HepG2 (cell line): ENCODE measurements at regions not wholly inside any gene's neighbourhood (a gene's known extent, or its start where the extent isn't known, plus 50 kb on each side); places are given as distances from the start of the nearest gene placed in this dataset.

Experiments
- ATAC-seq: fragments of 200-7000 bp; cut with Tn5 transposase; 3 replicates; pipeline ENCODE4 v1.9.1; 2020; ENCODE audit warnings: mild to moderate bottlenecking, moderate library complexity
- BruUV-seq: library from RNA; stranded (reverse); fragments of 400-500 nt; replicated peaks from 2 replicates; lab custom pipeline; 2021; lab: Mats Ljungman, UMichigan
- CTCF ChIA-PET: fragments of 300-600 bp; formaldehyde crosslinking; extraction: SDS; loops from one replicate; lab custom pipeline; 2021; ENCODE audit warnings: low total read pairs, inconsistent platforms, low intra/inter-chr PET ratio; lab: Yijun Ruan, JAX
- POLR2A ChIA-PET: fragments of 350-600 bp; sonication (Branson Sonifier 250); formaldehyde crosslinking; loops from one replicate; lab custom pipeline; 2020; ENCODE audit warnings: antibody characterized with exemption, inconsistent platforms; lab: Yijun Ruan, JAX
- DNase-seq: peaks from one replicate; pipeline ENCODE4 v3.0.0-alpha.2; 2015; ENCODE audit warnings: low spot score
- FAIRE-seq: peaks from 3 replicates; lab custom pipeline; 2011; peaks lifted over from hg19 to GRCh38; lab: Jason Lieb, UNC
- H2AFZ ChIP-seq: one replicate; pipeline ENCODE4 v1.6.1; 2011; ENCODE audit warnings: low read length, inconsistent platforms
- H3K27ac ChIP-seq: fragments of 300-600 bp; 3 replicates; pipeline ENCODE4 v1.8.0; 2011; ENCODE audit warnings: mixed run types, mild to moderate bottlenecking, mixed read lengths, low read length, inconsistent platforms; ENCODE audit not compliant: insufficient read depth; ENCODE audit errors: extremely low read length
- H3K27me3 ChIP-seq, 2 experiments: fragments of 200-600 bp in 1 of 2; 2 replicates in 1 of 2; 3 replicates in 1 of 2; pipeline versions ENCODE4 v1.6.0 to v1.8.0; 2011; ENCODE audit warnings: low read length in 2 of 2, mild to moderate bottlenecking in 2 of 2, moderate library complexity in 2 of 2, inconsistent platforms in 1 of 2; ENCODE audit not compliant: insufficient read depth in 2 of 2, control insufficient read depth in 1 of 2
- H3K36me3 ChIP-seq, 2 experiments: fragments of 200-600 bp in 1 of 2; replicated peaks in 1 of 2; 2 replicates in 1 of 2; 3 replicates in 1 of 2; pipeline versions ENCODE4 v1.5.1 to v1.8.0; 2011; ENCODE audit warnings: low read length in 2 of 2, inconsistent platforms in 1 of 2; ENCODE audit not compliant: insufficient read depth in 2 of 2, control insufficient read depth in 1 of 2
- H3K4me1 ChIP-seq: 2 replicates; pipeline ENCODE4 v1.5.1; 2012; ENCODE audit warnings: low read length, inconsistent platforms; ENCODE audit not compliant: insufficient read depth
- H3K4me2 ChIP-seq: 2 replicates; pipeline ENCODE4 v1.6.0; 2011; ENCODE audit warnings: low read depth, low read length, inconsistent platforms
- H3K4me3 ChIP-seq, 3 experiments: fragments of 200-600 bp in 1 of 3; sonication (generic), shearing (Covaris generic) in 1 of 3; replicated peaks in 1 of 3; 2 replicates each; pipeline ENCODE4 v1.5.1; 2011 to 2016; ENCODE audit warnings: low read length in 3 of 3, inconsistent platforms in 2 of 3, low read depth in 2 of 3, mild to moderate bottlenecking in 2 of 3, control low read depth in 1 of 3, mixed read lengths in 1 of 3; ENCODE audit not compliant: insufficient read depth in 1 of 3
- H3K79me2 ChIP-seq: one replicate; pipeline ENCODE4 v1.6.1; 2011; ENCODE audit warnings: low read length, inconsistent platforms; ENCODE audit not compliant: insufficient read depth
- H3K9ac ChIP-seq: 2 replicates; pipeline ENCODE4 v1.6.0; 2011; ENCODE audit warnings: mild to moderate bottlenecking, low read depth, low read length, inconsistent platforms; ENCODE audit not compliant: insufficient read depth
- H3K9me3 ChIP-seq: 2 replicates; pipeline ENCODE4 v1.5.1; 2012; ENCODE audit warnings: mild to moderate bottlenecking, low read length
- H4K20me1 ChIP-seq: 2 replicates; pipeline ENCODE4 v1.6.0; 2011; ENCODE audit warnings: inconsistent platforms, mild to moderate bottlenecking, low read length, moderate library complexity; ENCODE audit not compliant: insufficient read depth
- ADNP ChIP-seq: sonication (generic); formaldehyde crosslinking; IDR thresholded peaks from 2 replicates; pipeline ENCODE4 v1.4.0; 2020; ENCODE audit warnings: missing genetic modification reagents
- CREB3 ChIP-seq: sonication (generic); formaldehyde crosslinking; IDR thresholded peaks from 2 replicates; pipeline ENCODE4 v1.5.0; 2020; ENCODE audit warnings: missing genetic modification reagents
- DPF2 ChIP-seq: sonication (generic); formaldehyde crosslinking; IDR thresholded peaks from 2 replicates; pipeline ENCODE4 v1.4.0; 2020; ENCODE audit warnings: mild to moderate bottlenecking, low read depth, missing genetic modification reagents, borderline replicate concordance
- FOXA1 ChIP-seq, 2 experiments: fragments of 450-650 bp in 1 of 2; sonication (generic) in 1 of 2; formaldehyde crosslinking in 1 of 2; IDR thresholded peaks; 2 replicates each; pipeline versions ENCODE4 v1.4.0 to v1.6.1; 2016 to 2020; ENCODE audit warnings: missing genetic modification reagents in 1 of 2
- KDM2A ChIP-seq: sonication (generic); formaldehyde crosslinking; IDR thresholded peaks from 2 replicates; pipeline ENCODE4 v1.4.0; 2020; ENCODE audit warnings: low read depth, missing genetic modification reagents, borderline replicate concordance
- MLX ChIP-seq: IDR thresholded peaks from 2 replicates; pipeline ENCODE4 v1.6.1; 2016
- PHB2 ChIP-seq: fragments of 450-650 bp; IDR thresholded peaks from 2 replicates; pipeline ENCODE4 v1.6.1; 2018; ENCODE audit not compliant: partially characterized antibody
- TP53 ChIP-seq: sonication (generic); formaldehyde crosslinking; conservative IDR thresholded peaks from 2 replicates; pipeline ENCODE4 v1.4.0; 2020; ENCODE audit warnings: missing genetic modification reagents
- ZBTB39 ChIP-seq: sonication (generic); formaldehyde crosslinking; IDR thresholded peaks from 2 replicates; pipeline ENCODE4 v1.5.0; 2020; ENCODE audit warnings: missing genetic modification reagents
- ZNF205 ChIP-seq: IDR thresholded peaks from 2 replicates; pipeline ENCODE4 v1.6.1; 2018; ENCODE audit warnings: missing biosample characterization, missing genetic modification reagents
- ZNF24 ChIP-seq: fragments of 450-650 bp; IDR thresholded peaks from 2 replicates; pipeline ENCODE4 v1.6.1; 2017; ENCODE audit warnings: antibody characterized with exemption, mild to moderate bottlenecking
- ZNF549 ChIP-seq: sonication (generic); formaldehyde crosslinking; IDR thresholded peaks from 2 replicates; pipeline ENCODE4 v1.5.0; 2020; ENCODE audit warnings: missing genetic modification reagents
- ZNF672 ChIP-seq: sonication (generic); formaldehyde crosslinking; IDR thresholded peaks from 2 replicates; pipeline ENCODE4 v1.8.1; 2022; ENCODE audit warnings: missing genetic modification reagents
- ZNF788 ChIP-seq: sonication (generic); formaldehyde crosslinking; IDR thresholded peaks from 2 replicates; pipeline ENCODE4 v1.5.0; 2020; ENCODE audit warnings: mild to moderate bottlenecking, missing genetic modification reagents, borderline replicate concordance
- WGBS: methylation state at CpG from one replicate; pipeline ENCODE4 v1.1.6; 2017; ENCODE audit warnings: low lambda C conversion rate; 5-methylcytosine and 5-hydroxymethylcytosine counted together
- in situ Hi-C: cut with HindIII; loops from 2 replicates; pipeline ENCODE4 v1.10.0; 2017; ENCODE audit warnings: low pct_unique_long_range_greater_than_20kb; ENCODE audit not compliant: extremely low pct_ligation_motif_present
- intact Hi-C: fragments of 100-400 bp; cut with micrococcal nuclease; formaldehyde crosslinking; loops from one replicate; pipeline ENCODE4 v1.10.0; 2022; ENCODE audit not compliant: unreplicated experiment

- H4K20me1 ChIP-seq: no peaks in the 10 kb centered on the region
- no peak overlapping the region for H3K27ac ChIP-seq
- H3K27me3 ChIP-seq: no peaks in the 10 kb centered on the region
- no peaks in the 10 kb centered on the region for H3K79me2 ChIP-seq
- ChIA-PET POLR2A (no interaction called here), CTCF (no interaction called here)
- TF ChIP-seq PHB2 (no peak), ADNP (no peak), ZNF205 (no peak), KDM2A (CRISPR knock-in tag) (no peak), DPF2 (CRISPR knock-in tag) (no peak), ZNF788 (CRISPR knock-in tag) (no peak), TP53 (CRISPR knock-in tag) (no peak), ZNF672 (CRISPR knock-in tag) (no peak), CREB3 (CRISPR knock-in tag) (no peak), ZNF549 (no peak), ZBTB39 (CRISPR knock-in tag) (no peak), MLX (CRISPR knock-in tag) (no peak), FOXA1 (IDR thresholded peaks at IDR 0.05) (no peak), FOXA1 (CRISPR knock-in tag; IDR thresholded peaks at IDR 0.05) (no peak), ZNF24 (no peak)
- intact Hi-C loops: no loop called here
- H3K4me1 ChIP-seq: no peaks in the 10 kb centered on the region
- H3K9me3 ChIP-seq: peaks cover 85% of the 10 kb centered on the region
- ATAC-seq (no peak), DNase-seq (no peak), FAIRE-seq (no peak)
- BruUV-seq: no TSS peak
- in situ Hi-C loops: no loop called here
- 0% methylated on average over 1 of the region's 1 CpG for WGBS
- no peak overlapping the region for H3K4me2 ChIP-seq
- H3K4me3 ChIP-seq: no peak overlapping the region
- no peak overlapping the region for H2AFZ ChIP-seq
- no peaks in the 10 kb centered on the region for H3K36me3 ChIP-seq
- H3K9ac ChIP-seq: no peak overlapping the region
Observed at GRCh38 chr2:81084101-81084500, 779.5 kb upstream of the LRRTM1 start.
